GM23338 (cell line): ENCODE measurements at regions not wholly inside any gene's neighbourhood (a gene's known extent, or its start where the extent isn't known, plus 50 kb on each side); places are given as distances from the start of the nearest gene placed in this dataset.

ENCODE experiments used
- ATAC-seq: fragments of 200-7000 bp; cut with Tn5 transposase; 3 replicates; pipeline ENCODE4 v1.9.1; 2020
- DNase-seq: peaks from one replicate; pipeline ENCODE4 v3.0.0-alpha.2; 2015; ENCODE audit warnings: low spot score
- H2AFZ ChIP-seq: fragments of 200-600 bp; sonication (generic); 2 replicates; pipeline ENCODE4 v1.8.0; 2016; ENCODE audit warnings: antibody characterized with exemption, mild to moderate bottlenecking, moderate library complexity
- H3F3A ChIP-seq: fragments of 200-600 bp; sonication (generic); replicated peaks from 2 replicates; pipeline ENCODE4 v1.8.0; 2017; ENCODE audit warnings: antibody characterized with exemption, mixed run types, low read depth
- H3K27ac ChIP-seq: fragments of 200-600 bp; sonication (generic); 2 replicates; pipeline ENCODE4 v1.6.1; 2016; ENCODE audit warnings: low read depth
- H3K27me3 ChIP-seq: fragments of 200-600 bp; sonication (generic); 2 replicates; pipeline ENCODE4 v1.8.0; 2016; ENCODE audit warnings: mild to moderate bottlenecking, mixed run types, moderate library complexity; ENCODE audit not compliant: insufficient read depth
- H3K36me3 ChIP-seq: fragments of 200-600 bp; sonication (generic); 2 replicates; pipeline ENCODE4 v1.8.0; 2016; ENCODE audit warnings: mild to moderate bottlenecking; ENCODE audit not compliant: insufficient read depth
- H3K4me1 ChIP-seq: fragments of 200-600 bp; sonication (generic); 2 replicates; pipeline ENCODE4 v1.8.0; 2016; ENCODE audit warnings: mild to moderate bottlenecking, moderate library complexity; ENCODE audit not compliant: insufficient read depth
- H3K4me2 ChIP-seq: fragments of 200-600 bp; sonication (generic); 2 replicates; pipeline ENCODE4 v1.7.1; 2017; ENCODE audit warnings: mixed run types
- H3K4me3 ChIP-seq: fragments of 200-600 bp; sonication (generic); 2 replicates; pipeline ENCODE4 v1.6.1; 2016; ENCODE audit warnings: mixed run types
- H3K79me2 ChIP-seq: fragments of 200-600 bp; sonication (generic); replicated peaks from 2 replicates; pipeline ENCODE4 v1.8.0; 2017; ENCODE audit warnings: mild to moderate bottlenecking; ENCODE audit not compliant: insufficient read depth
- H3K9me2 ChIP-seq: fragments of 200-600 bp; sonication (generic); 2 replicates; pipeline ENCODE4 v1.8.0; 2017; ENCODE audit not compliant: insufficient read depth
- H4K20me1 ChIP-seq: fragments of 200-600 bp; sonication (generic); replicated peaks from 2 replicates; pipeline ENCODE4 v1.8.0; 2017; ENCODE audit warnings: mild to moderate bottlenecking; ENCODE audit not compliant: insufficient read depth
- H3K27ac Mint-ChIP-seq: 2 replicates; pipeline ENCODE4 v1.8.0; 2020; ENCODE audit warnings: inconsistent platforms, mild to moderate bottlenecking, moderate library complexity, mixed read lengths
- H3K27me3 Mint-ChIP-seq: 3 replicates; pipeline ENCODE4 v1.8.0; 2022; ENCODE audit warnings: low read depth, mild to moderate bottlenecking, moderate library complexity, mixed read lengths, inconsistent platforms; ENCODE audit not compliant: insufficient read depth, poor library complexity
- H3K36me3 Mint-ChIP-seq: 3 replicates; pipeline ENCODE4 v1.8.0; 2021; ENCODE audit warnings: low read depth, mild to moderate bottlenecking, inconsistent platforms, moderate library complexity, mixed read lengths
- H3K4me1 Mint-ChIP-seq: 3 replicates; pipeline ENCODE4 v1.8.0; 2020; ENCODE audit warnings: mild to moderate bottlenecking, inconsistent platforms, mixed read lengths
- H3K4me3 Mint-ChIP-seq: 3 replicates; pipeline ENCODE4 v1.8.0; 2021; ENCODE audit warnings: moderate library complexity, mild to moderate bottlenecking, inconsistent platforms, mixed read lengths
- H3K9me3 Mint-ChIP-seq: 3 replicates; pipeline ENCODE4 v1.8.0; 2020; ENCODE audit warnings: moderate library complexity, mild to moderate bottlenecking, inconsistent platforms, mixed read lengths
- EZH2phosphoT487 ChIP-seq: fragments of 200-600 bp; sonication (generic); IDR thresholded peaks from one replicate; pipeline ENCODE4 v1.8.1; 2018; ENCODE audit warnings: antibody characterized with exemption; ENCODE audit not compliant: unreplicated experiment
- NANOG ChIP-seq: IDR thresholded peaks from 2 replicates; pipeline ENCODE4 v1.6.1; 2016; ENCODE audit warnings: antibody characterized with exemption, borderline replicate concordance
- POLR2AphosphoS5 ChIP-seq: IDR thresholded peaks from 2 replicates; pipeline ENCODE4 v1.6.1; 2016; ENCODE audit warnings: antibody characterized with exemption, low read depth
- REST ChIP-seq: IDR thresholded peaks from one replicate; pipeline ENCODE4 v1.6.1; 2018; ENCODE audit warnings: antibody characterized with exemption; ENCODE audit not compliant: unreplicated experiment
- ZNF462 ChIP-seq: fragments of 250-450 bp; sonication (Bioruptor Pico); IDR thresholded peaks from 2 replicates; pipeline ENCODE4 v1.5.0; 2020; ENCODE audit warnings: mild to moderate bottlenecking, moderate library complexity

GRCh38 chr9:99735041-99735440 is 86.6 kb upstream of the NR4A3 start (continued):
- TF ChIP-seq ZNF462 (CRISPR knock-in tag), result no peak
- no peak for TF ChIP-seq REST
- TF ChIP-seq NANOG, result no peak

- no peak for ATAC-seq
- Histone ChIP-seq H3K4me1 (no peaks in the 10 kb centered on the region), H3F3A (no peaks in the 10 kb centered on the region), H4K20me1 (no peaks in the 10 kb centered on the region), H3K27ac (no peak overlapping the region), H3K27me3 (no peaks in the 10 kb centered on the region), H3K9me2 (no peaks in the 10 kb centered on the region), H3K79me2 (no peaks in the 10 kb centered on the region), H2AFZ (no peak overlapping the region), H3K4me3 (no peak overlapping the region), H3K36me3 (no peaks in the 10 kb centered on the region), H3K4me2 (no peak overlapping the region)
- Mint-ChIP-seq H3K4me1 (no peaks in the 10 kb centered on the region), H3K4me3 (no peak overlapping the region), H3K9me3 (no peaks in the 10 kb centered on the region), H3K27me3 (no peaks in the 10 kb centered on the region), H3K27ac (no peak overlapping the region), H3K36me3 (no peaks in the 10 kb centered on the region)
- no peak for DNase-seq
- TF ChIP-seq REST (no peak), POLR2AphosphoS5 (no peak), EZH2phosphoT487 (no peak)
These were observed 85.4 kb upstream of the NR4A3 start for GRCh38 chr9:99736291-99736690.
